IMR-90 (cell line): ENCODE measurements at regions not wholly inside any gene's neighbourhood (a gene's known extent, or its start where the extent isn't known, plus 50 kb on each side); places are given as distances from the start of the nearest gene placed in this dataset. TPM values are rescaled to one million over a fixed set of nuclear protein-coding genes. Genes with fewer than 3 reads are reported as not detected.

Source experiments
- microRNA-seq, 2 experiments: library from miRNA; stranded (forward) in 1 of 2; unstranded in 1 of 2; fragments of 10-50 nt in 1 of 2; fragments of <30 nt in 1 of 2; gene quantifications in 1 of 2; microRNA quantifications in 1 of 2; one replicate each; pipeline versions ENCODE3 to v1.1.0; 2013 to 2020; ENCODE audit not compliant: insufficient read depth in 1 of 2, insufficient read length in 1 of 2, unreplicated experiment in 1 of 2
- small RNA-seq, 5 experiments: library from RNA; depleted of rRNA; stranded (forward); fragments of <200 nt; gene quantifications; one replicate each; pipeline ENCODE3, GENCODE V24; 2012

Small RNAs in the stretch of these regions (microRNA-seq; reads per million reads assigned to microRNA genes)
- gene RNA5SP484 (ENCODE audit: insufficient read depth, insufficient read length) = not detected

Small RNAs in the stretch of these regions (small RNA-seq; reads per million reads assigned to genes)
- gene RNA5SP484 = 0 reads per million in 5 experiments
